Uterus (tissue), 2 donors: ENCODE measurements at regions not wholly inside any gene's neighbourhood (a gene's known extent, or its start where the extent isn't known, plus 50 kb on each side); places are given as distances from the start of the nearest gene placed in this dataset.

ENCODE experiments used
- CTCF ChIP-seq, 4 experiments: fragments of 200-600 bp in 2 of 4; fragments of 450-650 bp in 2 of 4; sonication (generic) in 2 of 4; IDR thresholded peaks; one replicate each; pipeline ENCODE4 v1.5.1; 2016 to 2019; ENCODE audit warnings: antibody characterized with exemption in 4 of 4, mild to moderate bottlenecking in 2 of 4, moderate library complexity in 1 of 4
- POLR2A ChIP-seq, 2 donors: fragments of 450-650 bp; IDR thresholded peaks; one replicate each; pipeline ENCODE4 v1.6.1; 2016; ENCODE audit warnings: antibody characterized with exemption in 2 of 2, mild to moderate bottlenecking in 1 of 2, moderate library complexity in 1 of 2

DNA sequence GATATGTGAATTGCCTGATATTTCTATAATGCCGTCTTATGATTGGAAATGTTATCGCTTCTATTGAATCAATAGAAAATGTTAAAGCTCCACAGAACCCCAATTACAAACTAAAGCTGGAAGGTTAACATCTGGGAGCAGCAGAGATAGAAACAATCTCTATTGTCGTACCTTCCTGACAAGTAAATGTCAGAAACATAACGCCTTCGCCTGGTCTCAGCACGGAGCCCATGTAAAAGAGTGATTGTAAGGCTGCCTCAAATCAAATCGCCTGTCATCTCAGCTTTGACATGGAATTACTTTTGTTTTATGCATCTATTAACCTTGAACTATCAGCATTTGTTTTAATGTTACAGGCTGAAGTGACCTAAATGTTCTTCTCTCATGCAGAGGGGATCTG, 885.9 kb upstream of the PIK3C3 start:
- TF ChIP-seq CTCF (IDR thresholded peaks at IDR 0.05): no peak
- no peak for TF ChIP-seq POLR2A (IDR thresholded peaks at IDR 0.05)
